ENCODE measurements at regions not wholly inside any gene's neighbourhood (a gene's known extent, or its start where the extent isn't known, plus 50 kb on each side); places are given as distances from the start of the nearest gene placed in this dataset.

- H3K9ac ChIP-seq (ENCODE audit: low read length) = no peak overlapping the region
- H3K36me3 ChIP-seq (ENCODE audit: low read length) = no peaks in the 10 kb centered on the region
- H3F3A ChIP-seq (ENCODE audit: insufficient read depth) = no peaks in the 10 kb centered on the region
- no peaks in the 10 kb centered on the region for H3K9me3 ChIP-seq (ENCODE audit: insufficient read depth, low read length)
- H4K20me1 ChIP-seq (ENCODE audit: low read depth, low read length) = no peaks in the 10 kb centered on the region
- H3K79me2 ChIP-seq (ENCODE audit: insufficient read depth, low read length) = no peaks in the 10 kb centered on the region
- no peak for TF ChIP-seq CTCF (IDR thresholded peaks at IDR 0.05; ENCODE audit: insufficient read depth, low read length, poor library complexity, severe bottlenecking)
- no peak for TF ChIP-seq EZH2phosphoT487 (conservative IDR thresholded peaks at IDR 0.05; ENCODE audit: low read length)
- no peak overlapping the region for H2AFZ ChIP-seq (ENCODE audit: low read depth, low read length, severe bottlenecking)
- no peak overlapping the region for H3K27ac ChIP-seq (ENCODE audit: low read depth, low read length)
- no peak overlapping the region for H3K4me3 ChIP-seq (ENCODE audit: insufficient read depth, low read length, poor library complexity, severe bottlenecking)
- no peaks in the 10 kb centered on the region for H3K27me3 ChIP-seq (ENCODE audit: low read length)
- H3K9me2 ChIP-seq (replicated peaks; ENCODE audit: insufficient read depth, low read length) = no peaks in the 10 kb centered on the region
- no peak overlapping the region for H3K4me2 ChIP-seq (ENCODE audit: low read depth, low read length, poor library complexity, severe bottlenecking)
Observed at GRCh38 chr3:194938845-194939531, 253.3 kb downstream of the FAM43A start.

GRCh38 chr3:194939532-194939909 lies 253.8 kb downstream of the FAM43A start:
- Histone ChIP-seq H3F3A (ENCODE audit: insufficient read depth) (no peaks in the 10 kb centered on the region), H3K27me3 (ENCODE audit: low read length) (no peaks in the 10 kb centered on the region), H3K36me3 (ENCODE audit: low read length) (no peaks in the 10 kb centered on the region), H3K9me3 (ENCODE audit: insufficient read depth, low read length) (no peaks in the 10 kb centered on the region), H3K4me2 (ENCODE audit: low read depth, low read length, poor library complexity, severe bottlenecking) (no peak overlapping the region), H3K79me2 (ENCODE audit: insufficient read depth, low read length) (no peaks in the 10 kb centered on the region), H3K27ac (ENCODE audit: low read depth, low read length) (no peak overlapping the region), H2AFZ (ENCODE audit: low read depth, low read length, severe bottlenecking) (no peak overlapping the region), H3K4me3 (ENCODE audit: insufficient read depth, low read length, poor library complexity, severe bottlenecking) (no peak overlapping the region), H3K9me2 (replicated peaks; ENCODE audit: insufficient read depth, low read length) (no peaks in the 10 kb centered on the region), H3K9ac (ENCODE audit: low read length) (no peak overlapping the region), H4K20me1 (ENCODE audit: low read depth, low read length) (no peaks in the 10 kb centered on the region)
- TF ChIP-seq CTCF (IDR thresholded peaks at IDR 0.05; ENCODE audit: insufficient read depth, low read length, poor library complexity, severe bottlenecking) = no peak
- no peak for TF ChIP-seq EZH2phosphoT487 (conservative IDR thresholded peaks at IDR 0.05; ENCODE audit: low read length)

GRCh38 chr3:194939949-194940770 lies 254.5 kb downstream of the FAM43A start:
- Histone ChIP-seq H2AFZ (ENCODE audit: low read depth, low read length, severe bottlenecking) (no peak overlapping the region), H3K4me3 (ENCODE audit: insufficient read depth, low read length, poor library complexity, severe bottlenecking) (no peak overlapping the region)
- TF ChIP-seq EZH2phosphoT487 (conservative IDR thresholded peaks at IDR 0.05; ENCODE audit: low read length) (no peak), CTCF (IDR thresholded peaks at IDR 0.05; ENCODE audit: insufficient read depth, low read length, poor library complexity, severe bottlenecking) (no peak)

More at GRCh38 chr3:194939949-194940770, 254.5 kb downstream of the FAM43A start:
- no peaks in the 10 kb centered on the region for H3K27me3 ChIP-seq (ENCODE audit: low read length)
- no peaks in the 10 kb centered on the region for H4K20me1 ChIP-seq (ENCODE audit: low read depth, low read length)
- H3K36me3 ChIP-seq (ENCODE audit: low read length) = no peaks in the 10 kb centered on the region
- no peak overlapping the region for H3K4me2 ChIP-seq (ENCODE audit: low read depth, low read length, poor library complexity, severe bottlenecking)
- no peaks in the 10 kb centered on the region for H3F3A ChIP-seq (ENCODE audit: insufficient read depth)
- no peaks in the 10 kb centered on the region for H3K9me2 ChIP-seq (replicated peaks; ENCODE audit: insufficient read depth, low read length)
- H3K9me3 ChIP-seq (ENCODE audit: insufficient read depth, low read length) = no peaks in the 10 kb centered on the region
- H3K9ac ChIP-seq (ENCODE audit: low read length) = no peak overlapping the region
- H3K27ac ChIP-seq (ENCODE audit: low read depth, low read length) = no peak overlapping the region
- H3K79me2 ChIP-seq (ENCODE audit: insufficient read depth, low read length) = no peaks in the 10 kb centered on the region

All from SU-DHL-6 (cell line).